GM23248 (cell line): ENCODE measurements at regions not wholly inside any gene's neighbourhood (a gene's known extent, or its start where the extent isn't known, plus 50 kb on each side); places are given as distances from the start of the nearest gene placed in this dataset.

ENCODE experiments used
- EZH2 ChIP-seq: fragments of 200-600 bp; sonication (generic); IDR thresholded peaks from 2 replicates; pipeline ENCODE4 v1.6.1; 2018; ENCODE audit warnings: antibody characterized with exemption, mild to moderate bottlenecking; ENCODE audit not compliant: insufficient read depth, poor library complexity, severe bottlenecking
- EZH2phosphoT487 ChIP-seq: fragments of 200-600 bp; sonication (generic); IDR thresholded peaks from 2 replicates; pipeline ENCODE4 v1.6.1; 2018; ENCODE audit warnings: antibody characterized with exemption, moderate library complexity, mild to moderate bottlenecking, low read depth; ENCODE audit not compliant: insufficient read depth

GRCh38 chr10:83104616-83105015 lies 1034.7 kb upstream of the GHITM start:
- no peak for TF ChIP-seq EZH2
- no peak for TF ChIP-seq EZH2phosphoT487
